NCI-H1694 treated with DMSO at 0.1 percent for 48 hours (cell line): ENCODE measurements at regions not wholly inside any gene's neighbourhood (a gene's known extent, or its start where the extent isn't known, plus 50 kb on each side); places are given as distances from the start of the nearest gene placed in this dataset.
"Not testable (repeated sequence)": the region's sequence is repeated elsewhere in the genome, so short reads cannot be mapped to it uniquely, and the experiment has no call there.

ENCODE experiments used
- DNase-seq: peaks from one replicate; lab custom pipeline; 2025; lab: John Stamatoyannopoulos, UW

DNA sequence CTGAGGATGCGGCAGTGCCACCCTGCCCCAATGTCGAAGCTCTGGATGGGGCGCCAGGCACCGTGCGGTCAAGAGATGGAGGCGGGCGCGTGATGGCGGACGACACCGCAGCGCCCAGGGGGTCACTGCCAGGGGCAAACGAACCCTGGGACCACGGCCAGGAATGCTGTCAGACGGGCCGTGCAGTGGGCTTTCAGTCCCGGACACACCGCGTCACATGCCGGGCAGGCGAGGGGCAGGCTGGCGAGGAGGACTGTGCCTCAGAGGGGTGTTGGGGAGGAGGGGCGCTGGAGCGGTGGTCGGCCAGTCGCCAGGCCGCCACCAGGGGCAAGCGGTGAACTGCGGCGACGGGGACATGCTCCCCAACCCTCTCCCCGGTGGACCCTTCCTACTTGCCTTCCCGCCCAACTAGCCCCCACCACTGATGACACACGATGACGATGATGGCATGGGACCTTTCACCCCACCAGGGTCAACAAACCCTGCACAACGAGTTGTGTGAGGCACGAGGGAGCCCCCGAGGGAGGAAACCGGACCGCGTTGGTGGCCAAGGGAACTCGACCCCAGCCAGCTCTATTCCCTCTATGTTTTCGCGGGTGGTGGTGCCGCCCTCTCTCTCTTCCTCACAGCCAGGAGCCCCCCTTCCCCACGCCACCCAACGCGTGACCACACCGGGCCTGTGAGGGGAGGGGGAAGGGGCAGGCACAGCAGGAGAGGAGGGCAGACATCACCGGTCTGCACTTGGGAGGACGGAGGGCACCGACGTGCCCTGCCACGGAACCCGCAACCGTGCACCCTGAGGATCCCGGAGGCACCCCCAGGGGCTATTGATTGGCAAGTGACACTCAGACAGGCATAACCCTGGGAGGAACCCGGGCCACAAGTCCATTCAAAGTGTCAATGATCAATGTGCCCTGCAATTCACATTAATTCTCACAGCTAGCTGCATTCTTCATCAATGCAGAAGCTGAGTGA lies 1960.9 kb upstream of the DEFB115 start:
- no peak for DNase-seq

DNA sequence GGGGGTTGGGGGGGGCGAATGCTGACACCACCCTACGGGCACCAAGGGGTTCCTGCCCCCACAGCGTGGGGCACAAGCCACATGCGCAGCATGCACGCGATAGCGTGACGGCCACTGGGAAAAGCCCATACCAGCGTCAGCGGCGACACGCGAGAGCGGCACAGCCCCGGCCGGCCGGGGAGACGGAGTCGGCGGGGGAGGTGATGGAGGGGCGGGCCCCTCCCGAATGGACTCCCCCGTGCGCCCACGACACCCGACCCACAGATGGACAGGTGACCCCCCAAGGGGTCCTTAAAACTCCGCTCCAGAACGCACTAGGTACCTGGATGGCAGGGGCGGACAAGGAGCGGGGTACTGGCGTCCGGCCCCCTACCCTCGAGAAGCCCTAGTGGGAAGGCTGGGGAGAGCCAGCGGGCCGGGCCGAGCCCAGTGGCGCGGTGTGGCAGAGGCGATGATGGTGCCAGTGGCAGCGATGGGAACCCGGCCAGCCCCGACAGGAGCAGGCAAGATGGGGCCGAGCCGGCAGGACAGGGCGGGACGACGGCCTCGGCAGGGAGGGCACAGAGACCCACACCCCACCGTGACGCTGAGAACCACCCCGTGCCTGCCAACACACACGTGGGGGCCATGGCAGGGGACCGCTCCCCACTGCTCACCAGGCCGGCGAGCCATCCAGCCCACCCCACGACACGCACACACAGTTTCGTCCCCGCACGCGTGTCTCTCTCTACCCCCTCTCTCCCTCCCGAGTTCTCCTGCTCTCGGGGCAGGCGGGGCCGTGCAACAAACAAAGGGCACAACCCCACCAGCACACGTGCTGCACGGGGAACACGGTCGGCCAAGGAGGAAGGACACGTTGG lies 1959.8 kb upstream of the DEFB115 start:
- no peak for DNase-seq

DNA sequence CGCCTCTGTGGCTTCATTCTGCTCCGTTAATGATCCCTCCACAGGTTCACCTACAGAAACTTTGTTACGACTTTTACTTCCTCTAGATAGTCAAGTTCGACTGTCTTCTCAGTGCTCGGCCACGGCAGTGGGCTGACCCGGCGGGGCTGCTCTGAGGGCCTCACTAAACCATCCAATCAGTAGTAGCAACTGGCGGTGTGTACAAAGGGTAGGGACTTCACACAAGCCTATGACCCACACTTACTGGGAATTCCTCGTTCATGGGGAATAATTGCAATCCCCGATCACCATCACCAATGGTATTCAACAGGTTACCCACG lies 1959.2 kb upstream of the DEFB115 start:
- DNase-seq, result no peak

DNA sequence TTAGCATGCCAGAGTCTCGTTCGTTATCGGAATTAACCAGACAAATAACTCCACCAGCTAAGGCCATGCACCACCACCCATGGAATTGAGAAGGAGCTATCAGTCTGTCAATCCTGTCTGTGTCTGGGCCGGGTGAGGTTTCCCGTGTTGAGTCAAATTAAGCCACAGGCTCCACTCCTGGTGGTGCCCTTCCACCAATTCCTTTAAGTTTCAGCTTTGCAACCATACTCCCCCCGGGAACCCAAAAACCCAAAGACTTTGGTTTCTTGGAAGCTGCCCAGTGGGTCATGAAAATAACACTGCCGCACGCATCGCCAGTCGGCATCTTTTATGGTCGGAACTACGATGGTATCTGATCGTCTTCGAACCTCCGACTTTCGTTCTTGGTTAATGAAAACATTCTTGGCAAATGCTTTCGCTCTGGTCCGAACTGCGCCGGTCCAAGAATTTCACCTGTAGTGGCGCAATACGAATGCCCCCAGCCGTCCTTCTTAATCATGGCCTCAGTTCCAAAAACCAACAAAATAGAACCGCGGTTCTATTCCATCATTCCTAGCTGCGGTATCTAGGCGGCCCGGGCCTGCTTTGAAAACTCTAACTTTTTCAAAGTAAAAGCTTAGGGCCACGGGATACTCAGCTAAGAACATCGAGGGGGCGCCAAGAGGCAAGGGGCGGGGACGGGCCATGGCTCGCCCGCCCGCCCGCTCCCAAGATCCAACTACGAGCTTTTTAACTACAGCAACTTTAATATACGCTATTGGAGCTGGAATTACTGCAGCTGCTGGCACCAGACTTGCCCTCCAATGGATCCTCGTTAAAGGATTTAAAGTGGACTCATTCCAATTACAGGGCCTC lies 1958.5 kb upstream of the DEFB115 start:
- DNase-seq, result no peak

DNA sequence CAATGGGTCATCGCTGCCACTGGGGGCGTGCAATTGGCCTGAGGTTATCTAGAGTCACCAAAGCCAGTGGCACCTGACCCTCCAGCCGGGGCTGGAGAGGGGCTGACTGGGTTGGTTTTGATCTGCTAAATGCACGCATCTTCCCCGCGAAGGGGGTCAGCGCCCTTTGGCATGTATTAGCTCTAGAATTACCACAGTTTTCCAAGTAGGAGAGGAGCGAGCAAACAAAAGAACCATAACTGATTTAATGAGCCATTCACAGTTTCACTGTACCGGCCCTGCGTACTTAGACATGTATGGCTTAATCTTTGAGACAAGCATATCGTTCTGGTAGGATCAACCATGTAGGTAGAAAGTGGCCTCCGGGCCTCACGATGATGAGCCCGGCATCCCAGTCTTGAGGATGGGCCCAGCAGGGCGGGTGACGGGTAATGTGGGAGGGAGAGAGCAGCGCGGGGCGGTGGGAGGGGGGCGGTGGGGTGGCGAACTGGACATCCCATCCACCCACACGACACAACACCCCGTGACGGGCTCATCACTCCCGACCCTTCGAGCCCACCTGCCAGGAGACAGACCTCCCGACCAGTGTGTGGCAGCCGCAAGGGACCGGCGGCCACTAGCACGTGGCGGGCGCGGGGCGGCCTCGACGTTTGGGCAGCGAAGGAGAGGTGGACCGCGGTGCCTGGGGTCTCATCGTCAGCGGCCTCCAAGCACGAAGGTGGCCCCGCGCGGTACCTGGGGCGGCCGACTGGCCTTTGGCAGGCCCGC lies 1957.5 kb upstream of the DEFB115 start:
- DNase-seq, result no peak

DNA sequence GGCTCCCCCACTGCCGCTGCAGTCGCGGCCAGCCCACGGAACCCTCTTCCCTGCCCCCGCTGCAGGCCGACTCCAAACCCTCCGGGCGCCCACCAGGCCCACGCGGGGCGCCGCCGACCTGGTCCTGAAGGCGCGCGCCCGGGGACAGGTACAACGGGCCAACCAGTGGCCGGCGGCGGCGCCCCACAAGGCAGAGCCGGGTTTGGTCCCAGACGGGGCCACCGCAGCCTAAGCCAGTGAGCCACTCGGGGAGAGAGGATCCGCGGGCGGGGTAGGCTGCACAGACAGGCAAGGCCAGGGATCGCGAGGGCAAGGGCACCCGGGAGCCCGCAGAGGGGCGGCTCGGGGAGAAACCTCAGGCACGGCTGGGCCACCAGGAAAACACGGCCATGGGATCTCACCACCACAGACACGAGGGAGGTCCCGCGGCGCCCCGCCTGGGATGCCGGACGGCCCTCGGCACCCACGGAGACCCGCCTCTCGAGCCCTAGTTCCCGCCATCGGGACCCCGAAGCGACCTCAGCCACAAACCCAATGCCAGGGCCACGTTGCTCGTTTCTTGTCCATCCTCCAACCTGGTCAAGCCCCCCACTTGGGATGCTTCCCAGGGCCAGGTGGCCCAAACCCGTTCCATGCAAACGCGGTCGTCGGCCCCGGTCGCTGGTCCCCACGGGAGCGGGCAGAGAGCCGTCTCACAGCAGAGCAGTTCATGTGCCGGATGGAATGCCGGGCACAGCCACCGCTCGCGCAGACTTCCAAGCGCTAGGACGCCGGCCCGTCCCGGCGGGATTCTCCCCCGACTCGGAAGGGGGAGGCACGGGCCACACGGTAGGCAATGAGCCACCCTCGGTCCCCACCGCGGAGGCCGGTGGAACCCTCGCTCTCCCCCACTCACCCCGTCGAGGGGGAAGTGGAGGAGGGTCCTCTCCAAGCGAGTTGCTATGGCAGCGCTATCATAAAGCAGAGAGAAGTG lies 1956.6 kb upstream of the DEFB115 start:
- DNase-seq, result no peak

DNA sequence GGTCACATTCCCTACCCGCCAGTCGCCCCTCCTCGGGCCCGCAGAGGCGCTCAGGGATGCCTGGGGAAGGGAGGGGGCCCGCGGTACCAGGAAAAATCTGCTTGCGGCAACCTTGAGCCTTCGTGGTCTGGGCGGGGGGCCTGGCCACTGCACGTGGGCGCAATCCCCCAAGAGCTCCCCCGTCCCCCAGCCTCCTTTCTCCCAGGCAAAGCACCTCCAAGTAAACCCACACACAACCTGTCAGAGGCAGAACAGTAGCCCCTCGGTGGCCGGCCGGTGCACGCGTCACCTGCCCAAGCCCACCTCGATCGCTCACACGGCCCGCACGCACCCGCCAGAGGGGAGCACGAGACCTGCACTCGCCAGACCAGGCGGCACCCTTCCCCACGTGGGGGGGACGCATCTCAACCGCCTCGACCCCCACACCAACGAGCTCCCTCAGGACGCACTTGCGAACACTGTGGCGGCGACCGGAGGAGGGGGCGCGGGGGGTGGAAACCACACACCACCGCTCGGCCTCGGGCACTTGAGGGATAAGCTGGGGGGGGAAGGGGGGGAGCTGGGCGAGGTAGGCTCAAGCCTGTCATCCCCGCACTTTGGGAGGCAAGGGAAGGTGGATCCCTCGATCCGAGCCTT lies 1955.7 kb upstream of the DEFB115 start:
- DNase-seq, result no peak

DNA sequence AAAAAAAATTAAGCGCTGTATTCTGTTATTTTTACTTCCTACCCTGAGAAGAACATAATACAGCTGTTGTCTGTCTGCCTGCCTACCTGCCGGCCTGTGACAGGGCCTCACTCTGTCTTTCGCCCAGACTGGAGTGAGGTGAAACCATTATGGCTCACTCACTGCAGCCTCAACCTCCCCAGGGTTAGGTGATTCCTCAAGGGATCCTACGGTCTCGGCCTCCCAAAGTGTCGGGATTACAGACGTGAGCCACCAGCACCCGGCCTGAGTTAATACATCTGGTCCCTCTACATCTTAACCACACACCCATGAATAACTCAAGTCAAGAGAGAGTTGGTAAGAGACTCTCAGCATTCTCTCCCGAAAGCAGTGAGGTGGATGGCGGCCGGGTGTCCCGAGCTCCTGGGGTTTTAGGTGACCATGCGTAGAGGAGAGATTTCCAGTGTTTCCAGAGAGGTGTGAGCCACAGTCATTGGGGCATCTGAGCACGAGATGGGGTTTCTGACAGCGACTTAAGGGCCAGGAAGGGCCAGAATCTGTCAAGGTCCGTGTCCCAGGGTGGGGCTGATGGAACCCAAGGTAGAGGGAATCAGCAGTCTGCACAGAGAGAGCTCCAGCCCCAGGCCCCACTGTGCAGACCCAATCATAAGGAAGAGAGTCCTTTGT lies 1954.4 kb upstream of the DEFB115 start:
- DNase-seq, result no peak

DNA sequence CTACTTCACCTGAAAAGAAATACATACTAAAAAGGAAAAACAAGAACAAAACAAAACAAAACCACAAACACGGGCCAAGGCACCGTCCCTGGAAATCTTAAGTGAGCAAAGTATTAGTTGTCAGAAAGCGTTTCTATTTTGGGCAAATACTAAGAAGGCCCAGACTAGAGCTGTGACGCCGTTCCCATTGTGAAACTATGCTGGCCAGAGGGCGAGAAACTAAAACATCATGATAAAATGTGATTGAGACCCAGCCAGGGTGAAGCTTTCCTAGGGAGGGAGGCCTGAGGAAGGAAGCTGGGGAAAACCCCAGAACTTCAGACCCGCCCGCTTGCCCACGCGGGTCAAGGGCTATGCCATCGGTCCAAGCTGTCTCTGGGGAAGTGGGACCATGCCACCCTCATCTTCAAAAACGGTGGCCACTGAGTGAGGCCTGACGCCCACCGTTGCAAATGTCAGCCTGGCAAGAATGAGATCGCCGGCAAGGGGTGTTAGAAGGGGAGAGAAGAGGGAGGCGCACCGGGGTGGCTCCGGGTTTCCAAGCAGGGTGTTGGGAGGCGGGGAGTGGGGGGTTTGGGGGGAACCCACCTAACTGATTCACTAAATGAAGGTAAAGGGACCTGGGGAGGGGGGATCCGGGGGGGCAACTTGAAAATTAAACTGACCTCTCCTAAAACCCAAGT lies 1950.9 kb upstream of the DEFB115 start:
- no peak for DNase-seq

DNA sequence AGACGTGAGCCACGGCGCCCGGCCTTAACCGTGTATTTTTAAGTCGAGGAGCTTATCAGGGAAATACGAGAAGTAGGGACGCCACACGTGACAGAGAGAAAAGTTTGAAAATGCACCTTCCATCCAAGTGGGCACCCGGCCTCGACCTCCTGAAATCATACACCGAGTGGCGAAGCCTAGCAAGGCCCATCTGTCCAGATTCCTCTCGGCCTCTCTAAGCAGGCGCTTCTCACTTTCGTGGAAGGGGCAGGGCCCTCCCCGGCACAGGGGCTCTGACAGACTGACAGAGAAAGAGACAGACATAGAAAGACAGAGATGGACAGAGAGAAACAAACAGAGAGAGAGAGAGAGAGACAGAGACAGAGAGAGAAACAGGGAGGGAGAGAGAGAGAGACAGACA lies 1950.0 kb upstream of the DEFB115 start:
- not testable (repeated sequence) for DNase-seq

DNA sequence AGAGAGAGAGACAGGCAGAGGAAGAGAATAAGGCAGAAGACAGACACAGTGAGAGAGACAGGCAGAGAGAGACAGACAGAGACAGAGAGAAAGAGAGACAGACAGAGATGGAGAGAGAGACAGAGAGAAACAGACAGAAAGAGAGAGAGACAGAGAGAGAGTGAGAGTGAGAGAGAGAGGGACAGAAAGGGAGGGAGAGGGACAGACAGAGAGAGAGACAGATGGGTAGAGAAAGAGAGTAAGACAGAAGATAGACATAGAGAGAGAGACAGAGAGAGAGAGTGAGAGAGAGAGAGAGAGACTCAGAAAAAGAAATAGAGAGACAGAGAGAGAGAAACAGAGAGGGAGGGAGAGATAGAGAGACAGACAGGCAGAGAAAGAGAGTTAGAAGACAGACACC lies 1948.5 kb upstream of the DEFB115 start:
- DNase-seq, result not testable (repeated sequence)

DNA sequence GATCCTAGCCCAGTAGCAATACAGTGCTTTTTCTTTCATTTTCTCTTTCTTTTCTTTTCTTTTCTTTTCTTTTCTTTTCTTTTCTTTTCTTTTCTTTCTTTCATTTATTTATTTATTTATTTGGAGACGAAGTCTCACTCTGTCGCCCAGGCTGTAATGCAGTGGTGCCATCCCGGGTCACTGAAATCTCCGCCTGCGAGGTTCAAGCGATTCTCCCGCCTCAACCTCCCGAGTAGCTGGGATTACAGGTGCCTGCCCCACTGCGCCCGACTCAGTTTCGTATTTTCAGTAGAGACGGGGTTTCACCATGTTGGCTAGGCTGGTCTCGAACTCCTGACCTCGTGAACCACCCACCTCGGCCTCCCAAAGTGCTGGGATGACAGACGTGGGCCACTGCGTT lies 1948.0 kb upstream of the DEFB115 start:
- not testable (repeated sequence) for DNase-seq

DNA sequence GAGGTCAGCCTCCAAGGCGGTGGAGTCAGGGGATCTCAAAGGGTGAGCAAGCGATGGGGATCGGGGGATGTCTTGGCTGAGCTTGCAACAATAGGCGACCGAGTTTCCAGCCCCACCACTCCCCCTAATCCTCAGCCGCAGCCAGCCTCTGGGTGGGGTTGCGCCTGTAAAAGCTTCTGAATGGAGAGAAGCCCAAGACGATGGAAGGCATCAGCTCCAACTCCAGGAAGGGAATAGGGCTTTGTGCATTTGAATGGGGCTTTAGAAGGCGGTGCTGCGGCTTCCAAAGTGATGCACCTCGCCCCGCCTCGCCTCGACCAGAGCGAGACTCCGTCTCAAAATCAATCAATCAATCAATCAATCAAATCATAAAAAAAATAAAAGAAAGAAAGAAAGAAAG lies 1946.4 kb upstream of the DEFB115 start:
- DNase-seq, result not testable (repeated sequence)

DNA sequence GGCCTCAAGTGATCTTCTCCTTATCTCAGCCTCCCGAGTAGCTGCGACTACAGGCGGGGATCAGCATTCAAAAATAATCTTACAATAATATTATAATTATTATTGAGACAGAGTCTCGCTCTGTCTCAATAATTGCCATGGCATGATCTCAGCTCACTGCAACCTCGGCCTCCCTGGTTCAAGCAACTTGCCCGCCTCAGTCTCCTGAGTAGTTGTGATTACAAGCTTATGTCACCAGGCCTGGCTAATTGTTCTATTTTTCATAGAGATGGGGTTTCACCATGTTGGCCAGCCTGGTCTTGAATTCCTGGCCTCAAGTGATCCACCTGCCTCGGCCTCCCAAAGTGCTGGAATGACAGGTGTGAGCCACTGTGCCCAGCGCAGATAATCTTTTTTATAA lies 1944.8 kb upstream of the DEFB115 start:
- not testable (repeated sequence) for DNase-seq

DNA sequence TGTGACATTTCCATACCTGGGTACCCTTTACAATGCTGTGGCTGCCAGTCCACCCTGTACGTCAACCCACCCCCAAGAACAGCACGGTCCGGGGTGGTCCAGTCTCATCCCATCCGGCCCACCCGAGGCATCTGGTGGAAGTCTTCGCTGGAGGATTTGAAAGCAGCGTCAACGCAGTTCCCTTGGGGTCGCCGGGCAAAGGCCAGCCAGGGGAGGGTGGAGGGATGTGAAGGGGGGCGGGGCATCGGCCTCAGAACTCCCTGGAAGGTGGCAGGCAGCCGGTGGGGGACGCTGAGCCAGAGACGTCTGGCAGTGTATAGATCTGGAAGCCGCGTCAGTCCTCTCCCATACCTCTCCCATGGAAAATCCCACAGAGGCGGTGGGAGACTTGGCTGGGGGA lies 1944.0 kb upstream of the DEFB115 start:
- DNase-seq, result no peak

DNA sequence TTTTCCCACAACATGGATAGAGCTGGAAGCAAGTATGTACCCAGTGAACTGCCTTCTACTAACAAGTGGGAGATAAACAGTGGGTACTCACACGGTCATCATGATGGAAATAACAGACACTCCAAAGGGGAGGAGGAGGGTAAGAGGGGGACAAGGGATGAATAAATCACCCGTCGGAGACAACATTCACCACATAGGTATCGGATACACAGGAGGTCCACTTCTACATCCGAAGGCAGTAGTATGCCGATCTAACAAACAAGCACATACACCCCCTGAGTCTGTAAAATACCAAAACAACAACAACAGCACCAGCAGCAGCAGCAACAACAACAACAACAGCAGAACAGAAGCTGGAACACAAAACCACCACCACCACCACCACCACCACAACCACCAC lies 1943.2 kb upstream of the DEFB115 start:
- no peak for DNase-seq

DNA sequence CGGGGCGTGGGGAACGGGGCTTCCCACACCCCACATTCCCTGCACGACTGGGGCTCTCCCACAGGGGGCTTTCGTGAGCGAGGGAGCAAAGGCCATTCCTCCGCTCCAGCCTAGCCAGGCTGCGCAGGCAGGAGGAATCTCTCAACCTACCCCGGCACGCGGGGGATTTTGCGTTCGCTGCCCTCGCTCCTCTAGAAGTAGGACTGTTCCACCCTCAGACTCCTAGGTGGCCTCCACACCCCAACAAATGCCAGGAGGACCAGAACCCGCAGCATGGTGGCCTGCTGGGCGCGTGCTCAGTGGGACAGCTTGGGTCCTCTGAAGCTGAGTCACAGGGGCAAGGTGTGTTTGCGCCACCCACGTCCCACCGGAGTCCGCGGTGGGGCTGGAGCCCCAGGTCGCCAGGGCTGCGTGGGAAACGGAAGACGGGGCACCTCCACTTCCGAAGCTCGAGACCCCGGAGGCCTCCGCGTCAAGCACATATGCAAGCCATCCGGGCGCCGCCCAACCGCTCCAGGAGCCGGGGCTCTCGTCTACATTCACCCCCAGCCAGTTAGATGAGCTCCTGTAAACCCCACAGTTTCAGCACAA lies 1938.5 kb upstream of the DEFB115 start:
- DNase-seq, result no peak

DNA sequence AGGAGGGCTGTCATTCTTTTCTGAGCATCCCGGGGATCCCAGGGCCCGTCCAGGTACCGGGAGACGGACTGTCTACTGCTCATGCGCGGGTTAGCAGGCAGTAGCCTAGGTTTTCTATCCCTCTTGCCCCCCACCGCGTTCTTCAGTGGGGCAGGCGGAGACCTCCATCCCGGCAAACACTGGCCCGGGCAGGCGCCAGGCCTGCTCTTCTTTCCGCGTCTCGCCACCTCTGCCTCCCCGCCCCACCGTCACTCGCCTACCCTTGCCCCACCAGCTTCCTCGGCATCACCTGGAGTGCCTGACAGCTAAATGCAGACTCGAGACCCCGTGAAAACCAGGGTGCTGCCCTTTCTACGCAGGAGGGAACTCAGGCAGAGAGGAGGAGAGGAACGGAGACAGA lies 1937.7 kb upstream of the DEFB115 start:
- no peak for DNase-seq
